GM12892 (cell line): ENCODE measurements at regions not wholly inside any gene's neighbourhood (a gene's known extent, or its start where the extent isn't known, plus 50 kb on each side); places are given as distances from the start of the nearest gene placed in this dataset.
"Not testable (repeated sequence)": the region's sequence is repeated elsewhere in the genome, so short reads cannot be mapped to it uniquely, and the experiment has no call there.

Experiments
- POLR2A ChIP-seq: IDR thresholded peaks from 2 replicates; pipeline ENCODE4 v1.6.1; 2011; ENCODE audit warnings: low read depth, low read length, control low read depth
- TAF1 ChIP-seq: IDR thresholded peaks from 2 replicates; pipeline ENCODE4 v1.6.1; 2011; ENCODE audit warnings: low read depth, mild to moderate bottlenecking, control low read depth, low read length, borderline replicate concordance

DNA sequence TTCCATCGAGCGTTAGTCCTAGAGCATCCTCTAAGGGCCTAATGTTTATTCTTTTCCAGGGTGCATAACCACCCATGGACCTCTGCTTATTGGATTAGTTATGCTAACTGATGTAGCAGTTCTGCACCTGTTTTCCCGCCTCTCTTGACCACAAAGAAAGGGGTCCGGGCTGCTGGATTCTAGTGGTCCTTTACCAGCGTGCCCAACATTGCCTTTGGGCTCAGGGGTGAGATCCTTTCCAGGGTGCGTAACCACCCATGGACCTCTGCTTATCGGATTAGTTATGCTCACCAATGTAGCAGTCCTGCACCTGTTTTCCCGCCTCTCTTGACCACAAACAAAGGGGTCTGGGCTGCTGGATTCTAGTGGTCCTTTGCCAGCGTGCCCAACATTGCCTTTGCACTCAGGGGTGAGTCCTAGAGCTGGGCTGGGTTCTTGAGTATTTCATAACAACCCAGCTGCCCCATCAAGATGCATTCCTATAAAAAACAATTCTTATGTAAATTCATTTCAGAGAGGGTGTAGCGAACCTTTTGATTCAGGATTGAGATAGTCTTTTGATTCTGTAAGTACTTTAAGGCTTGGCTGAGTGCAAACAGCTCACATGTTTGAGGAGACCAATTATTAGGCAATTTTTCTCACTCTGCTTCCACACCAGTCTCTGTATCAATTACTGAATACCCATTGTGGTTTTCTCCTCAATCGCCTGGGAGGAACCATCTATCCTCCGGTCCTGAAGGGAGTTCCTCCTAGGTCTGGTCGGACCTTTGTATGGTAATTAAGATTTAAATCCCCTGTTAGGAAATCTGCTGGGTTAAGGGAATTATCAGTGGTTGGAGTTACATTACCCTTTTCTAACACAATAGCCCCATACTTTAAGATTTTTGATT is 253.0 kb upstream of the CNR1 start:
- TF ChIP-seq POLR2A, TAF1: not testable (repeated sequence)
